Spleen (tissue), 11 donors: ENCODE measurements at regions not wholly inside any gene's neighbourhood (a gene's known extent, or its start where the extent isn't known, plus 50 kb on each side); places are given as distances from the start of the nearest gene placed in this dataset.
"Not testable (repeated sequence)": the region's sequence is repeated elsewhere in the genome, so short reads cannot be mapped to it uniquely, and the experiment has no call there.

ENCODE experiments used
- DNase-seq: peaks from one replicate; pipeline ENCODE4 v3.0.0-alpha.2; 2020
- H3K27ac ChIP-seq, 8 donors: fragments of 200-600 bp; sonication (generic) in 7 of 8; 1 replicate in 4 of 8; 2 replicates in 4 of 8; pipeline versions ENCODE4 v1.5.0 to v1.8.0; 2016 to 2021; ENCODE audit warnings: inconsistent platforms in 4 of 8, mild to moderate bottlenecking in 4 of 8, moderate library complexity in 1 of 8
- H3K27me3 ChIP-seq, 7 donors: fragments of 200-600 bp; sonication (generic) in 6 of 7; replicated peaks in 1 of 7; 1 replicate in 4 of 7; 2 replicates in 3 of 7; pipeline versions ENCODE4 v1.5.0 to v1.8.0; 2016 to 2021; ENCODE audit warnings: inconsistent platforms in 3 of 7, mild to moderate bottlenecking in 1 of 7
- H3K36me3 ChIP-seq, 6 donors: fragments of 200-600 bp; sonication (generic) in 5 of 6; 1 replicate in 4 of 6; 2 replicates in 2 of 6; pipeline versions ENCODE4 v1.5.0 to v1.8.0; 2016 to 2021; ENCODE audit warnings: inconsistent platforms in 2 of 6
- H3K4me1 ChIP-seq, 6 donors: fragments of 200-600 bp; sonication (generic) in 5 of 6; 1 replicate in 3 of 6; 2 replicates in 3 of 6; pipeline versions ENCODE4 v1.5.0 to v1.8.0; 2016 to 2021; ENCODE audit warnings: inconsistent platforms in 3 of 6
- H3K4me3 ChIP-seq, 8 donors: fragments of 200-600 bp; sonication (generic) in 7 of 8; 1 replicate in 4 of 8; 2 replicates in 4 of 8; pipeline versions ENCODE4 v1.5.0 to v1.8.0; 2016 to 2021; ENCODE audit warnings: inconsistent platforms in 4 of 8, mild to moderate bottlenecking in 4 of 8, moderate library complexity in 2 of 8
- H3K9me3 ChIP-seq, 8 donors: fragments of 200-600 bp; sonication (generic) in 7 of 8; 1 replicate in 4 of 8; 2 replicates in 4 of 8; pipeline versions ENCODE4 v1.5.0 to v1.8.0; 2016 to 2021; ENCODE audit warnings: inconsistent platforms in 4 of 8
- POLR2A ChIP-seq, 3 donors: fragments of 450-650 bp; IDR thresholded peaks; one replicate each; pipeline ENCODE4 v1.5.1; 2017; ENCODE audit warnings: antibody characterized with exemption in 3 of 3, mild to moderate bottlenecking in 1 of 3
- POLR2AphosphoS5 ChIP-seq, 3 donors: sonication (generic); formaldehyde crosslinking; IDR thresholded peaks; one replicate each; pipeline ENCODE4 v1.5.1; 2017; ENCODE audit warnings: antibody characterized with exemption in 3 of 3
- WGBS, 5 donors: extraction: QIAGEN DNeasy Blood & Tissue Kit in 3 of 5; methylation state at CpG; one replicate each; pipeline versions ENCODE4 v1.1.5 to v1.1.7; 2013 to 2018; 5-methylcytosine and 5-hydroxymethylcytosine counted together
- intact Hi-C: fragments of 100-400 bp; cut with DNase I; formaldehyde crosslinking; loops from one replicate; pipeline ENCODE4 v1.15.0; 2023; ENCODE audit warnings: low total_unique reads
- TF ChIP-seq, protein P1 (sequence below), 11 experiments: fragments of 200-600 bp in 7 of 11; fragments of 450-650 bp in 4 of 11; sonication (generic) in 4 of 11; IDR thresholded peaks in 8 of 11; conservative IDR thresholded peaks in 3 of 11; 1 replicate in 7 of 11; 2 replicates in 4 of 11; pipeline versions ENCODE4 v1.4.0 to v1.8.0; 2016 to 2021; ENCODE audit warnings: antibody characterized with exemption in 11 of 11, inconsistent platforms in 4 of 11, mild to moderate bottlenecking in 1 of 11
- donor health status: healthy with polysubstance abuse.
- donor health status: DM: no; HTN: no; CAD: no; lungs with moderate emphysema.
- donor health status: DM: no; HTN: no; CAD: no.
- donor health status: Bipolar disorder and iron deficiency.
- donor health status: healthy.
- donor health status: DM: no; HTN: no; CAD: no.
- donor health status: DM: yes; HTN: yes; CAD: no.

DNA sequence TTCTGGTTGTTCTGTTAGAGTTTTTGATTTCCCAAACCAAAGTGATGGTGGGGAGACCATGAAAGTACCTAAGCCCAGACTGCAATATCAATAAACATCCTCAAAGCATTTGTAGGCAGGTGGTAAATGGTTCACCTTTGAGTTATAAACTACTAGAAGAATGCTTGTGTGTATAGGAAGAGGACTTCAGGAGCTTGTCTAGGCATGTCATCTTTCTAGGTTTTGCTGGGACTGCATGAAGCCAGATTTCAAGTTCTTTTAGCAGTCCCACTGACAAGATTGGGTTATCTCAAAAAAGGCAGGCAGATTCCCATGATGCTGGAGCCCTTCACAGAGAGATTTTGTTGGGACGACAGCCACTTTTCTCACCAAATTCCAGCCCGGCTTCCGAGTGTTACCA, 135.3 kb downstream of the KCNE4 start:
- H3K4me3 ChIP-seq = no peak overlapping the region
- 87 to 93% (median 89%) methylated on average over 3 of the region's 3 CpGs for WGBS, 5 donors
- no peaks in the 10 kb centered on the region for H3K9me3 ChIP-seq
- intact Hi-C loops = no loop called here
- H3K27me3 ChIP-seq = no peaks in the 10 kb centered on the region
- no peak for TF ChIP-seq POLR2AphosphoS5 (IDR thresholded peaks at IDR 0.05)
- TF ChIP-seq POLR2A (IDR thresholded peaks at IDR 0.05) = no peak
- TF ChIP-seq, protein P1, sequence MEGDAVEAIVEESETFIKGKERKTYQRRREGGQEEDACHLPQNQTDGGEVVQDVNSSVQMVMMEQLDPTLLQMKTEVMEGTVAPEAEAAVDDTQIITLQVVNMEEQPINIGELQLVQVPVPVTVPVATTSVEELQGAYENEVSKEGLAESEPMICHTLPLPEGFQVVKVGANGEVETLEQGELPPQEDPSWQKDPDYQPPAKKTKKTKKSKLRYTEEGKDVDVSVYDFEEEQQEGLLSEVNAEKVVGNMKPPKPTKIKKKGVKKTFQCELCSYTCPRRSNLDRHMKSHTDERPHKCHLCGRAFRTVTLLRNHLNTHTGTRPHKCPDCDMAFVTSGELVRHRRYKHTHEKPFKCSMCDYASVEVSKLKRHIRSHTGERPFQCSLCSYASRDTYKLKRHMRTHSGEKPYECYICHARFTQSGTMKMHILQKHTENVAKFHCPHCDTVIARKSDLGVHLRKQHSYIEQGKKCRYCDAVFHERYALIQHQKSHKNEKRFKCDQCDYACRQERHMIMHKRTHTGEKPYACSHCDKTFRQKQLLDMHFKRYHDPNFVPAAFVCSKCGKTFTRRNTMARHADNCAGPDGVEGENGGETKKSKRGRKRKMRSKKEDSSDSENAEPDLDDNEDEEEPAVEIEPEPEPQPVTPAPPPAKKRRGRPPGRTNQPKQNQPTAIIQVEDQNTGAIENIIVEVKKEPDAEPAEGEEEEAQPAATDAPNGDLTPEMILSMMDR (IDR thresholded peaks at IDR 0.05 in 8 of 11, conservative IDR thresholded peaks at IDR 0.05 in 3 of 11) = no peak
- H3K27ac ChIP-seq = no peak overlapping the region
- DNase-seq = no peak
- no peaks in the 10 kb centered on the region for H3K4me1 ChIP-seq
- no peaks in the 10 kb centered on the region for H3K36me3 ChIP-seq

DNA sequence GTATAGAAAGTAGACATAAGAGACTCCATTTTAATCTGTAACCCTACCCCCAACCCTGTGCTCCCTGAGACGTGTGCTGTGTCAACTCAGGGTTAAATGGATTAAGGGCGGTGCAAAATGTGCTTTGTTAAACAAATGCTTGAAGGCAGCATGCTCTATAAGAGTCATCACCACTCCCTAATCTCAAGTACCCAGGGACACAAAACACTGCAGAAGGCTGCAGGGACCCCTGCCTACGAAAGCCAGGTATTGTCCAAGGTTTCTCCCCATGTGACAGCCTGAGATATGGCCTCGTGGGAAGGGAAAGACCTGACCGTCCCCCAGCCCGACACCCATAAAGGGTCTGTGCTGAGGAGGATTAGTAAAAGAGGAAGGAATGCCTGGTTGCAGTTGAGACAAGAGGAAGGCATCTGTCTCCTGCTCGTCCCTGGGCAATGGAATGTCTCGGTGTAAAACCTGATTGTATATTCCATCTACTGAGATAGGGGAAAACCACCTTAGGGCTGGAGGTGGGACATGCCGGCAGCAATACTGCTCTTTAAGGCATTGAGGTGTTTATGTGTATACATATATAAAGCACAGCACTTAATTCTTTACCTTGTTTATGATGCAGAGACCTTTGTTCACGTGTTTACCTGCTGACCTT, 138.7 kb downstream of the KCNE4 start:
- intact Hi-C loops, H3K27me3 ChIP-seq, H3K36me3 ChIP-seq, DNase-seq, H3K4me1 ChIP-seq, H3K9me3 ChIP-seq, H3K27ac ChIP-seq, H3K4me3 ChIP-seq: not testable (repeated sequence)
- 37 to 52% (median 44%) methylated on average over 10 of the region's 10 CpGs for WGBS, 5 donors

DNA sequence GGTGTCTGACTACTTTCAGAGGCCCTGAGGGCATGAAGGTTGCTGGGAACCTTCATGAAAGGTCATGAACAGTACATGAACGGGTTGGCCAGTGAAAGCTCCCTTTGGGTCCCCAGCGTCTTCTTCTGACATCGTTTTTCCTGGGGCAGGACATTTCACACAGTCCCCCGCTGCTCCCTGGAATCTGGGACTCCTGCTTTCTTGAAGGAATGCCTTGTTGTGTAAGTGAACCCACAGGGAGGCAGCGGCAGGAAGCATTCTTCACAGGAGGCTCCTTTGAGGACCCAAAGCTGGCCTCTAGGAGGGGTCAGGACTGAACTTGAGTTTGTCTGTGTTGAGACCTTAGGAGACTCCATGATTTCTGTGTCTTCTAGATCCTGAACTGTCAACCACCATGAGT, 144.3 kb downstream of the KCNE4 start:
- Histone ChIP-seq H3K27me3 (no peaks in the 10 kb centered on the region), H3K9me3 (peaks cover 0 to 3% (median 0%) of the 10 kb centered on the region in 8 donors), H3K27ac (no peak overlapping the region), H3K4me3 (no peak overlapping the region), H3K36me3 (no peaks in the 10 kb centered on the region), H3K4me1 (no peaks in the 10 kb centered on the region)
- WGBS, 5 donors = 62 to 87% (median 80%) methylated on average over 5 of the region's 5 CpGs
- TF ChIP-seq, protein P1 (IDR thresholded peaks at IDR 0.05 in 8 of 11, conservative IDR thresholded peaks at IDR 0.05 in 3 of 11) = no peak
- no peak for TF ChIP-seq POLR2AphosphoS5 (IDR thresholded peaks at IDR 0.05)
- TF ChIP-seq POLR2A (IDR thresholded peaks at IDR 0.05) = no peak
- intact Hi-C loops = no loop called here
- DNase-seq = no peak

DNA sequence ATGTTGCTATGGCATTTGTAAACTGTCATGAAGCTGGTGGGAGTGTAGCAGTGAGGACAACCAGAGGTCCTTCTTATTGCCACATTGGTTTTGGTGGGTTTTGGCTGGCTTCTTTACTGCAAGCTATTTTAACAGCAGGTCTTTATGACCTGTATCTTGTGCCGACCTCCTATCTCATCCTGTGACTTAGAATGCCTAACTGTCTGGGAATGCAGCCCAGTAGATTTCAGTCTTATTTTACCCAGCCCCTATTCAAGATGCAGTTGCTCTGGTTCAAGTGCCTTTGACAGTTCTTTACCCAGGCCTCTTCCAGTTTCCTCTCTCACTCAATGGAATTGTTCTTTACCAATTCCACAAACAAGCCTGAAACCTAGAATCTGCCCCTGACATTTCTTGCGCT, 145.1 kb downstream of the KCNE4 start:
- Histone ChIP-seq H3K4me3 (no peak overlapping the region), H3K27ac (no peak overlapping the region), H3K9me3 (peaks cover 0 to 3% (median 0%) of the 10 kb centered on the region in 8 donors), H3K4me1 (no peaks in the 10 kb centered on the region), H3K36me3 (no peaks in the 10 kb centered on the region), H3K27me3 (no peaks in the 10 kb centered on the region)
- TF ChIP-seq POLR2A (IDR thresholded peaks at IDR 0.05) (no peak), POLR2AphosphoS5 (IDR thresholded peaks at IDR 0.05) (no peak)
- TF ChIP-seq, protein P1 (IDR thresholded peaks at IDR 0.05 in 8 of 11, conservative IDR thresholded peaks at IDR 0.05 in 3 of 11) = no peak
- WGBS, 5 donors = 73 to 86% (median 81%) methylated on average over 2 of the region's 2 CpGs
- intact Hi-C loops = no loop called here
- no peak for DNase-seq
